ENCODE measurements at regions not wholly inside any gene's neighbourhood (a gene's known extent, or its start where the extent isn't known, plus 50 kb on each side); places are given as distances from the start of the nearest gene placed in this dataset.

DNA sequence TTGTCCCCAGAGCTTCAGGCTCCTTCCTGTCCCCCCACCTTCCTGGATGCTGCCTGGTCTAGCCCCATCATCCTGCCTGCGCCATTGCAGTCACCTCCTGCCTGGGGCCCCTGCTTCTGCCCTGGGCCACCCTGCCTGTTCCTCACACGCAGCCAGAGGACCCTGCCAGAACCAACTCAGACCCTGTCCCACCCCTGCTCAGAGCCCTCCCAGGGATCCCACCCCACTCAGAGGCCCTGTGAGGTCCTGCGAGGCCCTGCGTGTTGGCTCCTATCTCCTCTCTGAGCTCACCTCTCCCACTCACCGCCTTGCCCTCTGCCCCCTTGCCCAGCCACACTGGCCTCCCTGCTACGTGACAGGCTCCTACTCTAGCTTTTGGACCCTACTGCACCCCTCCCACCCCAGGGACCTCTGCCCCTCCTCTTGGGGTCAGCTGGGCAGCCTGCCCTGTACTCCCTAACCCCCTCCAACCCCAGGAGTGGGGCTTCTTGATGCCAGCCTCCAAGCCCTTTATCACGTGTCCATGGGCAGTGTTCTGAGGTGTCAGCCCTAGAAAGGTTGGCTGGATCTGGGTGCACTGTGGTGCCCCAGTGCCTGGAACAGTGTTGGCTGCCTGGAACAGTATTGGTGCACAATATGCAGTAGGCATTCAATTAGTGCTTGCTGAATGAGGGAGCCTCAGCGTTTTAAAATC lies 68.3 kb downstream of the CEBPB start:
- DNase-seq (ENCODE audit: low read depth), result no peak

DNA sequence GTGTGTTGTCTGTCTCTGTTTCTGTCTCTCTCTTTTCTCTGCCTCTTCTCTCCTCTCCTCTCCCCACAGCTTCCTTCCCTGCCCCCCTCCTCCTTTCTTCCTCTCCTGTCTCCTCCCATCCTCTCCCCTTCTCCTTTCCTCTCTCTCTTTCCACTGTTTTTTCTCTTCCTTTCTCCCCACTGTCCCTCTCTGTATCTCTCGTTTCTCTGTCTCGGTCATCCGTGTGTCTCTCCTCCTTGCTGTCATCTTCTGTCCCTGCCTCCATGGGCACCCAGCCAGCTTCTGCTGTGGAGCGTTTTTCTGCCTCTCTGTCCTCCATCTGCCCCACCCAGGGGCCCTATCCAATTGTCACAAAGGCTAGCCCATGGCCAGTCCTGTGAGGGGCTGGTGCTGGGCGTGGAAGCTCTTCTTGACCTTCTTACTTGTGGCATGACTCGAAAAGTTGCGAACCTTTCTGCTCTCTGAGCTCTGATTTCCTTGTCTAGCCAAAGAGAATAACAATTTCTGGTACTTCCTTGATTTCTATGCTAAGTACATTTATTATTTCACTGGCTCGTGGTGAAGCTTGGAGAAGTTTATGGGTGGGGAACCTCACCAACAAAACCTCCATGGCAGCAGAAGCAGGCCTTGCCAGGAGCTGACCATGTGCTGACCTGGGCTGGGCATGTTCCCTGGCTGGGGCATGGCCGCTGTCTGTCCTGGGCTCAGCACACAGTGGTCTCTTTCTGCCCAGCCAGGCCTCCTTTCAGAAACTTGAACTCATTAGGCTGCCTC lies 69.3 kb downstream of the CEBPB start:
- no peak for DNase-seq (ENCODE audit: low read depth)

DNA sequence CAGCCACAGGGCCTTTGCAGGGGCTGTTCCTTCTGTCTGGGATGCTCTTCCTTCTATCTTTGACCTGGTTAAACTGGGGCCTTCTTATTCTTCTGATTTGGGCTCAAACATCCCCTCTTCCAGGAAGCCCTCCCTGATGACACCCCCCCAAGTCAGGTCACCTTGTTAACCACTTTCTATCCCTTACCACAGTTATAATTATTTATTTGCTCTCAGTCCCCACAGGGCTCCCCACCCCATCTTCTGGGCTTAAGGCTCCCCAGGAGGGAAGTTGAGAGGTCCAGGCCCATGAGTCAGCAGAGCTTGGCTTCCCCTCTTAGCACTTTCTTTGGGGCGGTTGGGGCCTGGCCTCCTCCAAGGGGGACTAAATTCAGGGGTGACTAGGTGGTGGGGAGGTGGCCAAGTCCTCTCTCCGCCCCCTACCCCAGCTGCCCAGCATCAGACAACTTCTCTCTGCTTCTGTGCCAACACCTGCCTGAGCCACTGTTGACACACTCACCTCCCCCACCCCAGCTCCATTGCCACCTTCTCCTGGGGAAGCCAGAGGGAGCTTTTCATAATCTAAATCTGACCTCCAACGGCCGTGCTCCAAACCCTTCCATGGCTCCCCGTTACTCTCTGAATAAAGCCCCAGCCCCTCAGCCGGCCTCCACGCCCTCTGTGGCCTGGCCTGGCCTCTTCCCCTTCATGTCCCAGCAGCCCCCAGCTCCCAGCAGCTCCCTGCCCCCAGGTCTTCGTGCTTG lies 70.0 kb downstream of the CEBPB start:
- DNase-seq (ENCODE audit: low read depth), result no peak

DNA sequence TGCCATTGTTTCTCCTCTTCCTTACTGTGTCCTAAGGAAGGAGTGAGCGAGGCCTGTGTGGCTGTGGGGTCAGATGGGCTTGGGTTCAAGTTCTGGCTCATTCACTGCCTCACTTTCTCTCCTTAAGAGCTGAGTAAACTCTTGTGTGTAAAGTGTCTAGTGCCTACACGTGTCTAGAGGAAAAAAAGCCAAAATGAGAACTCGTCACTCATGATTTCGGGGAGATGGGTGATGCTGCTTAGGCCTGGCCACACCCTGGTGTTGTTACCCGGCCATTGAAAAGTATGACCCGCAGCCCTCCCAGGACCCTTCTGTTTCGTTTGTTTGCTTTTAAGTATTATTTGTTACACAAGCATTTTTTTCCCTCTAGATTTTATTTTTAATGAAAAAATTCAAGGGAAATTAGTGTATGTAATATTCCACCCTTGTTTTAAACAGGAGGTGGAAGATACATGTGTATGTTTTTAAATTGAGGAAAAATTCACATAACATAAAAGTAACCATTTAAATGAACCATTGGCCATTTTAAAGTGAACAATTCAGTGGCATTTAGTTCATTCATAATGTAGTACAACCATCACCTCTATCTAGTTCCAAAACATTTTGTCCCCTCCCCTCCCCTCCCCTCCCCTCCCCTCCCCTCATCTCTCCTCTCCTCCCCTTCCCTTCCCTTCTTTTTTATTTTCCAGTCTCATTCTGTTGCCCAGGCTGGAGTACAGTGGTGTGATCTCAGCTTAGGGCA lies 71.0 kb downstream of the CEBPB start:
- DNase-seq (ENCODE audit: low read depth), result no peak

- DNase-seq (ENCODE audit: low read depth), result no peak
Observed at GRCh38 chr20:50263831-50264230, 73.2 kb downstream of the CEBPB start.

DNA sequence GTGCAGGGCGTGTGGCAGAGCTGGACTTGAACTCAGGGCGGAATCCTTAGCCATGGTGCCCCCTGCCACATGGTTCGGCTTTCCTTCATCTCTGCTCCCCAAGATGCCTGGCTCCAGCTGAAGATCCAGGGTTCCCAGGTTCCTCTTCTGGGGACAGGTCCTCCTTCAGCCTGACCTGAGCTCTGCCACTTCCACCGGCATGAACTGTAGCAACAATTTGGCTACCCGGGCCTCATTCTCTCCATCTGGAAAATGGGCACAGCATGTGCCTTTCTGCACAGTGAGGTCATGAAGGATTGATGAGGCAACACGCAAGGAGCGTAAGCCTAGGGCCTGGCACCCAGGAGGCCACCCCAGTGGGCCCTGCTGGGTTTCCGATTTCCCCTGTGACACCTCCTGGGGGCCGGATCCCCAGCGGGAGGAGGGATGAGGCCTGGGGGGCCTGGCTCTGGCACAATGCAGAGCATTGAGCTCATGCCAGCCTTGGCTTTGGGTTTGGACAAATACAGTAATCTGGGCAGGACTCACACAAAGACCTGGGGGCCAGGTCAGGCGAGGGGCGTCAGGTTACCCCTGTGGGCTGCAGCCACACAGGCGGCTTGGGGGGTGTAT lies 74.0 kb downstream of the CEBPB start:
- DNase-seq (ENCODE audit: low read depth), result no peak

GRCh38 chr20:50265245-50265946 lies 74.8 kb downstream of the CEBPB start:
- no peak for DNase-seq (ENCODE audit: low read depth)

DNA sequence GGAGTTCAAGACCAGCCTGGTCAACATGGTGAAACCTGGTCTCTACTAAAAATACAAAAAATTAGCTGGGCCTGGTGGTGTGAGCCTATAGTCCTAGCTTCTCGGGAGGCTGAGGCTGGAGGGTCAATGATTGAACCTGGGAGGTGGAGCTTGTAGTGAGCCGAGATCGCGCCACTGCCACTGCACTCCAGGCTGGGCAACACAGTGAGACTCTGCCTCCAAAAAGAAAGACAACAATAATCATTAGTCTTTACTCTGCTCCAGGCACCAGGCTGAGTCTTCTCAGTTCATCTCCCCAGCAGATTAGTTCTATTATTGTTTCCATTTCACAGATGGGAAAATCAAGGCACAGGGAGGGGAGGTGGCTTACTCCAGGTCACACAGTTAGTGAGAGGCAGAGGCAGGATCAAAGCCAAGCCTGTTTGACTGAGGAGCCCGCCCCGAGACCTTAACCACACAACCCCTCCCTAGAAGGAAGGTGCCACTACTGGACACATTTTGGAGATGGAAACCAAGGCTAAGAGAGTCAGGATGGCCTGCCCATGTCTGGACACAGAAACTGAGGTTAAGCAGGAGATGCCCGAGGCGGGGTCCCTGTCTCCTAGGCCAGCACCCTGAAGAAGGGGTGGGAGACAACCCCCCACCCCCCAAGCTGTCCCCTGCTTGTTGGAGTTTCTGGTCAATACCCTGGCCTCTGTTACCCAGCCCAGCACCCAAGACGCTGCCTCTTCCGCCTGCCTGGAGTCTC lies 75.8 kb downstream of the CEBPB start:
- no peak for DNase-seq (ENCODE audit: low read depth)

DNA sequence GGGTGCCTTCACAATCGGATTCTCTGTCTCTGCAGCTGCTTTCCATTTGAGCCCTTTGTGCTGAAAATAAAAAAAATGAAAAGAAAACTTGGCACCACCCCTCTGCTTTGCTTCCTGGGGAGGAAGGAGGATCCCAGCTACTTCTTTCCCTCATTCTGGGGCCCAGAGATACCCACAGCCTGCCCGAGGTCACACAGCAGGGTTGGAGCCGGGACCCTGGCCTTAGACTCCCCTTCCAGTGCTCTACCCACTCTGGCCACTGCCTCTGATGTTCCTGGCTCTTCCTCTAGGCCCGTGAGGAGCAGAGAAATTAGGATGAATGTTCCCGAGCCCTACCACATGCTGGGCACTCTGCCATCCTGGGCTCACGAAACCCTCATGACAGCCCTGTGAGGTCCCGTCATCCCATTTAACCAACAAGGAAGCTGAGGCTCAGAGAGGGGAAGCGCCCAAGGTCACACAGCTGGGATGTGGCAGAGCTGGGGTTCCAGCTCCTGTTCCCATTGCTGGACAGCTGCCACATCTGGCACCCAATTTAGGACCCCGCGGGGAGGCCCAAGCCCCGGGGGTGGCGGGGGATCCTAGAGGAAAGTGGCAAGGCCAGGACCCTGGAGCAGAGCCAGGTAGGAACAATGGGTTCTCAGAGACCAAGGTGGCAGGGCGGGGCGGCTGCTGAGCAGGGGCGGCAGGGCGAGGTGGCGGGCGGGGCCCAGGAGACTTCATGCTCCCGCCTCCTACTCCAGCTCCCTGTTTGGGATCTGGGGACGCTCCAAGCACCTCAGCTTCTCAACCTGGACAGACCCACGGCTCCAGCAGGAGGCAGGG lies 76.6 kb downstream of the CEBPB start:
- DNase-seq (ENCODE audit: low read depth), result no peak

- DNase-seq (ENCODE audit: low read depth), result no peak
Observed at GRCh38 chr20:50267866-50268219, 77.2 kb downstream of the CEBPB start.

DNA sequence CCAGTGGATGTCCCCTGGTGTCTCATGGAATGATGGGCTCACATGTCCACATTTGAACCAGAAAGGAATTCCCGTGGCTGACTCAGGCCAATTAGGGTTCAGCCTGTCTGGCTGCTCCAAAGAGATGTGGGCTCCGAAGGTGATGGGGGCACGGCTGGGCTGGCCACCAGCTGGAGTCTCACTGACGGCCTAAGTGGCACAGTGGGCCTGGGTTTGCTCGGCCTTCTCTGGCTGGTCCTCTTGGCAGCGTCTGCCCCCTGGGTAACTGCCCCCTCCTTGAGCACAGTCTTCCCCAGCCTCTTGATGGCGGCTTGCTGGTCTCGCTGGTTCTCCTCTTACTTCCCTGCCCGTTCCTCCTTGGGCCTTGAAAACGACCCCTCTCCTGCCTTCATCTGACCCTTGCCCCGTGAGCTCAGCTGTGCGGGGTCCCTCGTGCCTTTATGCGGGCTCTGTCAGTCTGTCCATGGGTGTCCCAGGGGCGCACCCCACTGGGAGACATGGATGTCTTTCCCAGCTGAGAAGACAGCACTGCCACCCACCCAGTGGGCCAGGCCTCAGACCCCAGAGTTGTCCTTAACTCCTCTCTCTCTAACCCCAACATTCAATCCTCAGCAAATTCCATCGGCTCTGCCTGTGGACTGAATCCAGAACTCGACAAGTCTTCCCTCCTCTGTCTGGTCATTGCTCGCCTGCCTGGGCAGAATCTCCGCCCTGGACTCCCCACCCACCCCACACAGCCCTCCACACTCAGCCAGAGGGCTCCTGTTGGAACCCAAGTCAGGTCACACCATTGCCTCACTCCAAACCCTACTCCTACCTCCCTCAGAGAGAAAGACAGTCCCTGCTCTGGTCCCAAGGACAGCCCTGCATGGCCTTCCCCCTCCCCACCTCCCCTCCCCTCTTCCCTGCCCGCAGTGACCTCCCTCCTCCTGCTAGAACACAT lies 78.7 kb downstream of the CEBPB start:
- no peak for DNase-seq (ENCODE audit: low read depth)

- DNase-seq (ENCODE audit: low read depth), result no peak
Observed at GRCh38 chr20:50270034-50270395, 79.4 kb downstream of the CEBPB start.

GRCh38 chr20:50270569-50270968 lies 79.9 kb downstream of the CEBPB start:
- DNase-seq (ENCODE audit: low read depth), result no peak

- no peak for DNase-seq (ENCODE audit: low read depth)
Observed at GRCh38 chr20:50271176-50271575, 80.5 kb downstream of the CEBPB start.

DNA sequence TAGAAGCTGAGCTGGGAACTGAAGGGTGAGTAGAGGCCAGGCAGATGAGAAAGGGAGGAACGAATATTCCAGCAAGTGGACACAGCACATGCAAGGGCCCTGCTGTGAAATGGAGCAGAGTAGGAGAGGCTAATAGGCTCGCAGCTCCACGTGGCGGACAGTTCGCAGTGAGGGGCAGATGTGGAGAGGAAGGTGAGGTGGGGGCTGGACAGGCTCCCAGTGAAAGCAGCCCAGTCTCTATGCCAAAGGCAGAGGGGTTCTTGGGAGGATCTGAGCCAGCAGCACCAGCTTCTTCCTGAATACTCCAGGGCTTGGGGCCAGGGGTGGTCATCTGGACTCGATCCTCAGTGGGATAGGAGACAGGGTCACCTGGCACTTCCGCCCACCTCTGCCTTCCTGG lies 81.0 kb downstream of the CEBPB start:
- no peak for DNase-seq (ENCODE audit: low read depth)

DNA sequence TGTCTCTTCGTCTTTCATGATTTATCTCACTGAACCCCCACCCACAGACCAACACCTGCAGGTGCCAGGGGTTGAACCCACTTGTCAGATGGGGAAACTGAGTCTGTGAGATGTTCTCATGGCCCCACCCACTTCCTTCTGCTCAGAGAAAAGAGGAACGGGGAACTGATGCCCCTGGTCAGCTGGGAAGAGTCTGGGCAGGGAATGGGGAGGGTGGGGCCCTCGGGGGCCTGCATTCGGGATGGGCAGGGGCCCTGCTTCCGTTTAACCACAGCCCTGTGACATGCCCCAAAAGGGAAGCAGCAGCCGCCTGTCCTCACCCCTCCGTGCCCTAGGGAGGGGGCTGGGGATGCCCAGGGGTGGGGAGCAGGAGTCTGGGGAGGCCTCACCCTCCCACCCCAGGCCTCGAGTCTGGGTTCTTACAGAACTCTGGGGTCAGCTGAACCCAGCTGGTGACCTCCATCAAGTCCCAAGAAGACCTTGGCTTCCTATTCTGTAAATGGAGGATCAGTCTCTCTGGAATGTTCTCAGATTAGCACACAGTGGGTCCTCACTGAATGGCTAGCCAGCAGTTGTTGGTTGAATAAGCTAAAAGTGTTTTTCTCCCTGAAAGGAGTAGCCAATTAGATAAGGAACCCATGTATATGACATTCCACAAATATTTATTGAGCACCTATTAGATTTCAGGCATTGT lies 81.5 kb downstream of the CEBPB start:
- no peak for DNase-seq (ENCODE audit: low read depth)

GRCh38 chr20:50272724-50273446 lies 82.3 kb downstream of the CEBPB start:
- DNase-seq (ENCODE audit: low read depth), result no peak

All from activated T-helper 9 cell treated with anti-CD3 and anti-CD28 coated beads, Interleukin-2, amount 50 U/mL, for 16 hours (primary cell).